ENCODE measurements at regions not wholly inside any gene's neighbourhood (a gene's known extent, or its start where the extent isn't known, plus 50 kb on each side); places are given as distances from the start of the nearest gene placed in this dataset.

DNA sequence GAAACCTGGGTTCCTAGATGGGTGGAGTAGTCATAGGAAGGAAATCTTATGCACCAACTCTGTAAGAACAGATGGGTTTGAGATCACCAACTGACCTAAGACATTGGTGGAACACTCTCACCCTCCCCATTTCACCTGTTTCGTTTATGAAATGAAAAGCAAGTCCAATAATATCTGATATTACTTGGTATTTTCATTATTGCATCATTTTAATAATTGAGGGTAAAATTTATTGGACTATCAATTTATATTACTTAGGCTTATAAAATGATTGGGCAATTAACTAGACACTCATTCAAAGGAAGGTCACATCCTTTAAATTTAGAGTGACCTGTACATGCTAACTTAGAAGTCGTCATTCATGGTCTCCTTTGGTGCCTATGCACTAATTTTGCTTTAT is 503.9 kb downstream of the TAFA4 start:
- no peaks in the 10 kb centered on the region for H3K36me3 ChIP-seq
- no peak for DNase-seq
- no peak for TF ChIP-seq EP300 (IDR thresholded peaks at IDR 0.05)
- TF ChIP-seq, protein P1, sequence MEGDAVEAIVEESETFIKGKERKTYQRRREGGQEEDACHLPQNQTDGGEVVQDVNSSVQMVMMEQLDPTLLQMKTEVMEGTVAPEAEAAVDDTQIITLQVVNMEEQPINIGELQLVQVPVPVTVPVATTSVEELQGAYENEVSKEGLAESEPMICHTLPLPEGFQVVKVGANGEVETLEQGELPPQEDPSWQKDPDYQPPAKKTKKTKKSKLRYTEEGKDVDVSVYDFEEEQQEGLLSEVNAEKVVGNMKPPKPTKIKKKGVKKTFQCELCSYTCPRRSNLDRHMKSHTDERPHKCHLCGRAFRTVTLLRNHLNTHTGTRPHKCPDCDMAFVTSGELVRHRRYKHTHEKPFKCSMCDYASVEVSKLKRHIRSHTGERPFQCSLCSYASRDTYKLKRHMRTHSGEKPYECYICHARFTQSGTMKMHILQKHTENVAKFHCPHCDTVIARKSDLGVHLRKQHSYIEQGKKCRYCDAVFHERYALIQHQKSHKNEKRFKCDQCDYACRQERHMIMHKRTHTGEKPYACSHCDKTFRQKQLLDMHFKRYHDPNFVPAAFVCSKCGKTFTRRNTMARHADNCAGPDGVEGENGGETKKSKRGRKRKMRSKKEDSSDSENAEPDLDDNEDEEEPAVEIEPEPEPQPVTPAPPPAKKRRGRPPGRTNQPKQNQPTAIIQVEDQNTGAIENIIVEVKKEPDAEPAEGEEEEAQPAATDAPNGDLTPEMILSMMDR (IDR thresholded peaks at IDR 0.05), result no peak
- TF ChIP-seq POLR2A (IDR thresholded peaks at IDR 0.05), result no peak
- intact Hi-C loops (cut with DNase I), result no loop called here
- no peak overlapping the region for H3K27ac ChIP-seq
- no peaks in the 10 kb centered on the region for H3K4me1 ChIP-seq (ENCODE audit: insufficient read depth)
- 71 to 80% (median 74%) methylated on average over 2 of the region's 2 CpGs for WGBS, 3 donors
- H3K27me3 ChIP-seq, result no peaks in the 10 kb centered on the region
- H3K9me3 ChIP-seq, result no peaks in the 10 kb centered on the region
- H3K4me3 ChIP-seq, result no peak overlapping the region

DNA sequence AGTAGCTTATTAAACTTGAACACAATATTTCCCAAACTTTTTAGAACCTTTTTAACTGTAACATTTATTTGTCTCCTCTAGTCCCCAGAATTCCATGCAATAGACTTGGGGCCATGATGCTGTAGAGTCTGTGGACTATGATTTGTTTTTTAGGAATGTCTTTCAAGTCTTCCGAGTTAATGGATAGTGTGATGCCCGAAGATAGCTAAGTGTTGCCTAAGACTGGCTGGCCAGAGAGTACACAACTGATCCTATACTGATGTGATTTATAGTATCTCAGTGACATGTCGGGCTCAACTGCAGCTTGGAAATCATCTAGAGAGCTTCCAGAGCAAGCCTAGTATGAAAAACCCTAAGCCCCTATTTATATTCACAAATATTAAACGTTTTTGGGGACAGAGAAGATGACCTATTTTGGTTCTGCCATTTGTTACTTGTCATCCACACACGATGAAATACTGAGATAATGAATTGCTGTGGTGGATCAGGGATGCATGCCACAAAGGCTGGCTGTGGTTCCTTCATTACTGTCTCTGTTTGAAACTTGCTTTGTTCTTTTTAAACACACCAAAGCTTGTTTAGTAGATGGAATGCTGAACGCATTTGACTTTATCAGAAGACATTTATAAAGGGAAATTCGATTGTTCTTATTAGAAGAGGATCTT is 507.4 kb downstream of the TAFA4 start:
- Histone ChIP-seq H3K27ac (no peak overlapping the region), H3K4me1 (ENCODE audit: insufficient read depth) (no peaks in the 10 kb centered on the region), H3K9me3 (no peaks in the 10 kb centered on the region), H3K27me3 (no peaks in the 10 kb centered on the region), H3K4me3 (no peak overlapping the region), H3K36me3 (no peaks in the 10 kb centered on the region)
- TF ChIP-seq POLR2A (IDR thresholded peaks at IDR 0.05), result no peak
- TF ChIP-seq, protein P1 (IDR thresholded peaks at IDR 0.05), result no peak
- no peak for TF ChIP-seq EP300 (IDR thresholded peaks at IDR 0.05)
- intact Hi-C loops (cut with DNase I), result no loop called here
- WGBS, 3 donors, result 43 to 61% (median 51%) methylated on average over 7 of the region's 7 CpGs
- no peak for DNase-seq

DNA sequence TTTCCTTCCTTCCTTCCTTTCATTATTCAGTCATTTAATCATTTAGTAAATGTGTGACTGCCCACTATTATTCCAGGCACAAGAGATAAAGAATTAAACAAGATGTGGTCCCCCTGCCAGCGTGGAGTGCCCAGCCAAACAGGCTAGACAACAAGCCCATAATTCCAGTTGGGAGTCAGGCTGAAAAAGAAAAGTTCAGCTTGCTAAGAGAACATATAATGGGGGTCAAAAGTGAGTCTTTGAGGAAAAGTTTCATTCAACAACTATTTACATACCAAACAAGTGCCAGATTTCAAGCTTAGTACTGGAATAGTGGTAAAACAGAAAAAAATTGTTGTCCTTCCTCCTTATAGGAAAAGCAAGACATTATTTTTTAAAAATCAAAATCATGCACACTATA is 523.7 kb downstream of the TAFA4 start:
- 70 to 79% (median 74%) methylated on average over 1 of the region's 1 CpG for WGBS, 3 donors
- Histone ChIP-seq H3K27ac (no peak overlapping the region), H3K9me3 (no peaks in the 10 kb centered on the region), H3K27me3 (no peaks in the 10 kb centered on the region), H3K4me1 (ENCODE audit: insufficient read depth) (no peaks in the 10 kb centered on the region), H3K36me3 (no peaks in the 10 kb centered on the region), H3K4me3 (no peak overlapping the region)
- no peak for TF ChIP-seq POLR2A (IDR thresholded peaks at IDR 0.05)
- no peak for TF ChIP-seq EP300 (IDR thresholded peaks at IDR 0.05)
- TF ChIP-seq, protein P1 (IDR thresholded peaks at IDR 0.05), result no peak
- no peak for DNase-seq
- intact Hi-C loops (cut with DNase I), result no loop called here

DNA sequence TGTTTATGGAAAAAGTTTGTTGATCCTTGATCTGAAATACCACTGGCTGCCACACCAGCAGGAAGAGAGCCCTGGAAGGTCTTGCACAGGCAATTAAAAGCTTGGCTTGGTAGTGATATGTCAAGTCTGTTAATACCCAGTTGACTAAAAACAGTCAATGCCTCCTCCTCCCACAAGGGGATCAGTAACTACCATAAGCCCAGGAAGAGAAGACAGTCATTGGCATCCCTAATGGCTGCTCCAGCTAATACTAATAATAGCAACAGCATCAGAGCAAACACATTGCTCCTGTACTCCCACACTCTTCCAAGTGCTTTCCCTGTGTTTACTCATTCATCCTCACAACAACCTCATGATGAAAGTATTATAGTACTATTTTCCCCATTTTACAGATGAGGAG is 528.6 kb downstream of the TAFA4 start:
- H3K9me3 ChIP-seq, result no peaks in the 10 kb centered on the region
- H3K4me1 ChIP-seq (ENCODE audit: insufficient read depth), result no peaks in the 10 kb centered on the region
- intact Hi-C loops (cut with DNase I), result no loop called here
- H3K27ac ChIP-seq, result no peak overlapping the region
- no peak for DNase-seq
- no peak overlapping the region for H3K4me3 ChIP-seq
- TF ChIP-seq POLR2A (IDR thresholded peaks at IDR 0.05), result no peak
- TF ChIP-seq, protein P1 (IDR thresholded peaks at IDR 0.05), result no peak
- TF ChIP-seq EP300 (IDR thresholded peaks at IDR 0.05), result no peak
- no peaks in the 10 kb centered on the region for H3K27me3 ChIP-seq
- no peaks in the 10 kb centered on the region for H3K36me3 ChIP-seq

All from ovary (tissue), 7 donors.